GM19351 (cell line): ENCODE measurements at regions not wholly inside any gene's neighbourhood (a gene's known extent, or its start where the extent isn't known, plus 50 kb on each side); places are given as distances from the start of the nearest gene placed in this dataset.
"Not testable (repeated sequence)": the region's sequence is repeated elsewhere in the genome, so short reads cannot be mapped to it uniquely, and the experiment has no call there.

Experiments used
- ATAC-seq: cut with Tn5 transposase; IDR thresholded peaks from one replicate; pipeline ENCODE4 v1.9.1; 2021; ENCODE audit warnings: mild to moderate bottlenecking, moderate library complexity; ENCODE audit not compliant: unreplicated experiment

DNA sequence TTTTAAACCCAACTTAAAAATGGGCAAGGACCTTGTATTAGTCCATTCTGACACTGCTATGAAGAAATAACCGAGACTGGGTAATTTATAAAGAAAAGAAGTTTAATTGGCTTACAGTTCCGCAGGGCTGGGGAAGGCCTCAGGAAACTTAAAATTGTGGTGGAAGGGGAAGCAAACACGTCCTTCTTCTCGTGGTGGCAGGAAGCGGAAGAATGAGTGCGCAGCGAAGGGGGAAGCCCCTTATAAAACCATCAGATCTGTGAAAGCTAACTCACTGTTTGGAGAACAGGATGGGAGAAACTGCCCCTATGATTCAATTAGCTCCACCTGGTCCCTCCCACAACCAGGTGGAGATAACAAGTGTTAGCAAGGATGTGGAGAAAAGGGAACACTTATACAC is 237.7 kb downstream of the SEC16B start:
- no peak for ATAC-seq

DNA sequence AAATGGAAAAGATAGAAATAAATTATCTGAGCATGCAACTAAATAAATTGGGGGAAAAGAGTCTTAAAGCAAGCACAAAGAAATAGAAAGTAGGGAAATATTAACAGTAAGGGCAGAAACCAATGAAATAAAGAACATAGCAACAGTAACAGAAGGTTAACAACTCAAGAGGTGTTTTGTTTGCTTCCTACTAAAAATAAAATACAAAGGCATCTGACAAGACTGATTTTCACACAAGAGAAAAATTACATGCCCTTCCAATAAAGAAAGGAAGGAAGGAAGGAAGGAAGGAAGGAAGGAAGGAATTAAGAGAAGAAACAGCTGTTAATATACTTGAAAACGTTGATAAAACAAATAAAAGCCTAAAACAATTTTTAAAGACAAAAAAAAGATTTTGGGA is 240.2 kb downstream of the SEC16B start:
- ATAC-seq: no peak

DNA sequence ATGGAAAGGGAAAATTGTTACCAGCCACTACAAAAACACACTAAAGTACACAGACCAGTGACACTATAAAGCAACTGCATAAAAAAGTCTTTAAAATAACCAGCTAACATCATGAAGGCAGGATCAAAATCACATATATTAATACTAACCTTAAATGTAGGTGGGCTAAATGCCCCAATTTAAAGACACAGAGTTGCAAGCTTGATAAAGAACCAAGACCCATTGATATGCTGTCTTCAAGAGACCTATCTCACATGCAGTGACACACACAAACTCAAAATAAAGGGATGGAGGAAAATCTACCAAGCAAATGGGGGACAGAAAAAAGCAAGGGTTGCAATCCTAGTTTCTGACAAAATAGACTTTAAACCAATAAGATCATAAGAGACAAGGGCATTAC is 246.3 kb downstream of the SEC16B start:
- no peak for ATAC-seq

DNA sequence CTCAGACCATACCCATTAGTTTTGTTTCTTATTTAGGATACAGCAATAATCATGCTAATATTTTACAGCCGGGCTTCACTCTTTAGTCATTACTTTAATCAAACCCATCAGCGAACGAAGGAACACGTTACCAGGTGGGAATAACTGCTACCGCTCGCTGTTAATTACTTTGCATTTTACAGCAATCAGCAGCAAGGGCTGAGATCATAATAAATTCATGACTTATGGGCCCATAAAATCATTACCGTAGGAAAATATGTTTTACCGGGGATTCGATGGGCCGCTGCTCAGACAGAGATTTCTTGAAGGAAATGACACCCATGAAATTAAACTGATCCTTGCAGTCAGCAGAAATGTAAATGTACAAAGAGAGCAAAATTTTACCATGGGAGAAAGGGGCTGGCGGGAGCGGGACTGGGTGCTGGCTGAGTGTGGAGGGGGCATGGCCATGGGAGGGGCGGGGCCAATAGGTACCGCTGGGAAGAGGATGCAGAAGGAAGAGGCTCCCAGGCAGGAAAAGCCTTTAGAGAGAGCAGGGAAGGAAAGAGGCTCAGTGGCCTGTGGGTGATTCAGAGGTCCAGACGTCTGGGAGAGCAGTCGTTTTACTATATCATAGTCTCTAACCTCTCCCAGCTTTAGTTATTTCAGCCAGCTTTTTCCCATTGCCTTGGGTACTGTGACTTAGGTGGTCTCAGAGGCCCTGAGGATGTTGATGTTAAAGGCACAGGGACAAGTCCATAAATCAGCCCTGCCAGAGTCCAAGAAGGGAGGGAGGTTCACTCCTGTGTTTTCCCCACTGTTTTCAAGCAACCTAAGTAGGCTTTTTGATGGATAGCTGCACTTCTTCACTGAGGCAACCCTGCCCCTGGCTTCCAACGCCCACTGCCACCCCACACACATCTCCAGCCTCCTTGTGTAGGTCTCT is 258.9 kb downstream of the SEC16B start:
- ATAC-seq: no peak

DNA sequence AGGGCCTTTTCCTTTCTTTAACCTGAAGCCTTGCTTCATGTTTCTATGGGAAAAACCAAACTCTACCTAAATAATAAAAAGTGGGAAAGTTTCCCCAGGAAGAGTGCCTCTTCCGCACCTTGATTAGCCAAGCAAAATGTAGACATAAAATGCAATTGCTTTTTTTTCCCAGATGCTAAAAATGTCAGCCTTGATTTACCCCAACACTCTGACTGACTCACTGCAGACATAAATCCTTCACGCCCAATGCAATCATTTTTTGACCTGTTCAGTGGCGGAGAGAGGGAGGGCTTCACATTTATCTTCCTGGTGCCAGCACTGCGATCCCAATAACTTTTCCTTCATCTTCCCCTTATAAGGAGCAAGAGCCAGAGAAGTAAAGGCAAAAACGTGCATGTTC is 261.5 kb downstream of the SEC16B start:
- no peak for ATAC-seq

DNA sequence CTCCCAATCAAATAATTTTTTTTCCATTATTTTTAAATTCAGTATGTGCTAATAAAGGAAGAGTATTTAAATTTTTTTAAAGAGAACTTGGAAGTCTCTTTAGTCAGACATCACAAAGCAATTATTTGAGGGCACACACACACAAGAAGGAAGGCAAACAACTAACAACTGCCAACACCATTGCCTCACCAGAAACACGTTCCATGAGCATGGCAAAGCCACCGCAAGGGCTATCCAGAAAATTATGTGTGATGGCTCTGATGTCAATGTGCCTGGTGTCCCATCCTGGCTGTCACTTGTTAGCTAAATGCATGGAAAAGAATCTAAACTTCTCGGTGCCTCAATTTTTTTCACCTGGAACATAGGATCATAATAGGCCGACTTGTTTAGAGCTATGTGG is 262.9 kb downstream of the SEC16B start:
- ATAC-seq: no peak

DNA sequence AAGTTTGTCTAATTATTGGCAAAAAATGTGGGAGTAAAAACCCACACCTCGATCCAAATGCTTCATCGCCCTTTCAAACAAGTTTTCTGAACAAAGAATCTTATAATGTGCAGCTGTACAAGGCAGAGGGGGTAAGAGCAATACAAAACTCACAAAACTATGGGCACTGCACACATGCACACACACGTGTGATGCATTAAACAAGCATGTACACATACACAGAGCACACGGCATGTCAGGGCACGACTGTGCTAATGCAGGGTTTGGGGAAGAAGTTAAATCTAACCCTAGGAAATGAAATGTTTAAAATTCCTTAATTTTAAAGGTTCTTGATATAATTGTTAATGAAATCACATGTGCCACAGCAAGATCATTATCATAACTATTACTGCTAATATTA is 264.0 kb downstream of the SEC16B start:
- no peak for ATAC-seq

DNA sequence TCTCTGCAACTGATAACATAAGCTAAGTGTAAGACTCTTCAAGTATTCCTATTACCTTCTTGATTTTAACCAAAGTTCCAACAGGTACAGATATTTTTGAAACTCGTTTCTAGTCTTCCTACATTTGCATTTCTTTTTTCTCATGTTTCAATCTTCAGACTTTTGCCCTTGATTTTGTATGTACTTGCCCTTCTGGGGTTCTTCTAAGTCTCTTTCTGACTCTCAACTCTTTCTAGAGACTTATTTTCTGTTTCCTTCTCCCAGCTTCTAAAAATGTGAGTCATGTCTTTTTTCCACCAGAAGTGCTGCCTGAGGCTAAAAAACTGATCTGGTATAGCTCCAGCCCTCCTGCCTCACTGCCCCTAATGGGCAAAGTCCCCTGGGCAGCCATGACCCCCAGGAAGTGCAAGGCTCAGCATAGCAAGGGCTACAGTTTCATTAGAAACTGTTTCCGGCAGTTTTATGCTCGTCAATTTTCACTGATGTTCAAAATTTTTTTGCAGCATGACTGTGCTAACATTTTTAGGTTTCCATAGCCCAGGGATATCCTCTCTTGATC is 265.9 kb downstream of the SEC16B start:
- ATAC-seq: no peak

DNA sequence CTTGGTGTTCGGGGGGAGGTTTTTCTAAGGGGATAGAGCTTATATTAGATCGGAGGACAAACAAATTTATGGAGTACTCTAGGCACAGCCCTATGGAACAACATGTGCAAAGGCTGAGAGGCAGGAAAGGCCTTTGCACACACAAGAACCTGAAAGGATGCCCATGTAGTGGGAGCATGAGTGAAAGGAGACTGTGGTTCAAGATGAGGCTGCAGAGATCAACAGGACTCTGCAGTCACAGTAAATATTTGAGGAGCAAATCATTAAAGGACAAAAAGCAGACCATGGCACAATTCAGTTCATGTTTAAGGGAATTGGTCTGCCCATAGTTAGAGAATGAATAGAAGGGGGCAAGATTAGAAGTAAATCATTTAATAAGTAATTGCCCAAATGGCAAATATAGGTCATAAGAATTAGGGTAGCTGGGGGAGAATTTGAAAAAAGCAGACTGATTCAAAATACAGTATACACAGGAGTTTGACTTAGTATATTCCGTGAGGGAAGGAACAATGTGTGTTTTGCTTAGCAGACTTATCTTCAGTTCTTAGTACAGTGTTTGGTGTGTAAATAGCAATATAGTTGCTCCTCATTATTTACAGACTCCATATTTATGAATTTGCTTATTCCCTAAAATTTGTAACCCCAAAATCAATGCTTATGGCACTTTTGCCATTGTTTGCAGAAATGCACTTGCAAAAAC is 268.1 kb downstream of the SEC16B start:
- no peak for ATAC-seq

DNA sequence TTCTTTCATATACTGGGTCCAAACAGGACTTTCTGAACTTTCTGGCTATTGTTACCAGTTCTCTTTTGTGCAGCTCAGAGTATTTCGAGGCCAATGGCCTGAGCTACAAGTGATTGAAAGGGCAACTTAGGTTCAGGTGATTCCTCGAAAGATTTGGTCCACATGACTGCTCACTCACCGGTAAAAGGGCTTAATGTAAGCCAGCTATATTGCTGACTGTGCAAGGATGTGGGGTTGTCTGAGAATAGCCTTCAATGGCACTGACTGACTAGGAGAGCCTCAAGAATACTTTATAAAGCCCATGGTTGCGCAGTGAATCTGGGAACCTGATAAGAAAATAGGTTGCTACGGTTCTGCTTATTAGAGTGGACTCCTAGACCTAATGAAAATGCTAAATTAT is 269.0 kb downstream of the SEC16B start:
- no peak for ATAC-seq

DNA sequence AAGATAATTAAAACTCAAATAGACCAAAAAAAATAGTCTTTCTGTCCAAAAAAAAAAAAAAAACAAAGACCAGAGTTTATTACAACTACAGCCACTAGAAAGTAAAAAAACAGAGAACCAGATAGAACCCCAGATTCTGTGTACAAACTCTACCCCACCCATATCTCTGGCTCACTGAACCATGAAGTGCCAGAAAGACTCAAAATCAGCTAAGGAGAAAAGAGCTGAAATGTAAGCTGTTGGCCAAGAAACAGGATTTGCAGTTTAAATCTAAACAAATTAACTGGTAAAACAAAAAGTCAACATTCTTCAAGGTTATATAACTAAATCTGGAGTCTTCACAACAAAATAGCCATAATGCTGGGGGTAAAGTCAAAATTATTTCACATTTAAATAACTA is 278.9 kb downstream of the SEC16B start:
- no peak for ATAC-seq

DNA sequence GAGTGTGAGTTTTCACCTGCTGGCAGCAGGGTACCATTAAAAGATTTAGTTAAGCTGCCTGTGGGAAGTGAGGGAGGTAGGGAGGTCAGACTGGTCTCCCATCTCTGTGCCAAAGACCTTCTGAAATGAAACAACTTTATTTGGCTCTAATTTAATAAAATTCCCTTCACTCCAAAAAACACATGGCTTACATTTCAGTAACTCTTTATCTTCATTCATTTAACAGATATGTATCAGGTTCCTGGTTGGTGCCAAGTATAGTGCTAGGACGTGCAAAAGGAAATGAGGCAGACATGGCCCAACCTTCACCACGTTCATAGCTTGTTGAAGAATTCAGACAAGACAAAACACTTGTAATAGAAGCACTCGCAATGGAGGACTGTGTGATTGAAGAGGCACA is 282.3 kb downstream of the SEC16B start:
- no peak for ATAC-seq

DNA sequence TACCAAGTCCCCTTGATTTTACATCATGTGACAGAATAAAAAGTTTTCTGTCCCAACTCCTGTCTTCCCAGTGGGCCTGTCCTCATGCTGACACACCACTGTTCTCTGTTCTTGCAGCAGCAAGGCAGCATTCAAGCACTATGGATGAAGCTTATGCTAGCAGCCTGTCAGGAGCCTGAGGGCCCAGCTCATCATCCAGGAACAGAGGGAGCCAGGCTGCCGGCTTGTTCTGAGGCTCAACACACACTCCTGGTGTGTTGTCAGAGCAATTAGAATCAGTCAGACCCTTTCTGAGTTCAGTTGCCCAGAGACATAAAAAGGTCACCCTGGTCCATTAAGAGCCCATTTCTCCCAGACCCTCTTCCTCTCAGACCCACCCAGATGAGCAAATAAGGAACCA is 282.9 kb downstream of the SEC16B start:
- ATAC-seq: no peak

DNA sequence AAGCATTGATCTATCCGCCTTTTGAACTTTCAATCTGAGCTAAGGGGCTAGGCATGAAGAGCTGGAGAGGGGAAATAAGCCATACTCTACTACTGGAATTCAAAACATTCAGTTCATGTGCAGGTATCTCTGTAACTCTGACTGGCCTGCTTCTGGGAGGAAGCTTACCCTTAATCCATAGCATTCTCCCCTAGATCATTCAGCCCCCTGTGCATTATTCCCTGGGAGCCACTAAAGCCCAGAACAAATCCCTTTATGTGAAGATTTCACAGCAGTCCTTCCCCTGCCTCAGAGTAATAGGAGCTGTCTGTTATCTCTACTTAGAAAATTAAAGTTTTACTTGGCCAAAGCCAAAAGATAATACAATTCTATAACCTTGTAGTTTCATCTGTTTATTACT is 300.7 kb downstream of the SEC16B start:
- no peak for ATAC-seq

DNA sequence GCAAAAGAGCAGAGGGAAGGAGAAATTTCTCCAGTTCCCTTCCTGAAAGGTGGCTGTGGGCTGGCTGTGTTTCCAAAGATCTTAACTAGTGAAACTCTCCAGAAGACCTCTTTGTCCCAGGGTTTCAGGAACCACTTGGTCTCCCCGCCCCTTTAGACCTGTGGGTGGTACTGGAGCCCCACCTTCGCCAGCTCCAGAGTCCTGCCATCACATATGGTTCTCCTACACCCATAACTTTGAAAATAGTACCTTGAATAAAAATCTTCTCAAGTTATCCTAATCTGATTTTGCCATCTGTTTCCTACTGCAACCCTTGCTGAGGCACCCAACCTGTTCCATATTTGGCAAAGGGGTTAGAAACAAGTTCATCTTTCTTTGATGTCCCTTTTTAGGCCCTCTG is 303.9 kb downstream of the SEC16B start:
- ATAC-seq: no peak

DNA sequence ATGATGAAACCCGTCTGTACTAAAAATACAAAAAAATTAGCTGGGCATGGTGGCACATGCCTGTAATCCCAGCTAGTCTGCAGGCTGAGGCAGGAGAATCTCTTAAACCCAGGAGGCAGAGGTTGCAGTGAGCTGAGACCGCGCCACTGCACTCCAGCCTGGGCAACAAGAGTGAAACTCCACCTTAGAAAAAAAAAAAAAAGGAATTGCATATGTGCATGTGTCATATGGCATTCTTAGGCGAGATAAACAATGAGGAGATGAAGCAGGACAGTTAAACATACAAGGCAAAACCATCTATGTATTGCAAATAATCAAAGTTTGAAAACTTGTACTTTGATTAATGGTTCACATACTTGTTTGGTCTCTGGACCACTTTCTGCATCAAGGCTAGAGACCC is 305.1 kb downstream of the SEC16B start:
- not testable (repeated sequence) for ATAC-seq

DNA sequence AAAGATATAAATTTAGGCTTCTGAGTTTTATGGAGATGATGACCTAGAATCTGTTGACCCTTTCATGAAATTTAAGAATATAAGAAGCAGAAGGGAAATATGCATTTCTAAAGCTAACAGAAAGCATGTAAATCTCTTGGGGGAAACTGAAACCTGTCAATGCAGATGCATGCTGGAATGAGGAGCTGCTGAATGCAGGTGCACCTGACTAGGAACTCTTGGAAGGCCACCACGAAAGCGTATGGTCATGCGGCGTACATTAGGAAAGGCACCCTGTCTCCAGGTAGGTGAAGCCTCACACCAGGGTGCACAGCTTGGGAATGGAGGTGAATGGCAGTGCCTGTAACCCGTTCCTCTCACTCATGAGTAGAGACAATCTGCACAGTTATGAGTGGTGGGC is 309.7 kb downstream of the SEC16B start:
- no peak for ATAC-seq

DNA sequence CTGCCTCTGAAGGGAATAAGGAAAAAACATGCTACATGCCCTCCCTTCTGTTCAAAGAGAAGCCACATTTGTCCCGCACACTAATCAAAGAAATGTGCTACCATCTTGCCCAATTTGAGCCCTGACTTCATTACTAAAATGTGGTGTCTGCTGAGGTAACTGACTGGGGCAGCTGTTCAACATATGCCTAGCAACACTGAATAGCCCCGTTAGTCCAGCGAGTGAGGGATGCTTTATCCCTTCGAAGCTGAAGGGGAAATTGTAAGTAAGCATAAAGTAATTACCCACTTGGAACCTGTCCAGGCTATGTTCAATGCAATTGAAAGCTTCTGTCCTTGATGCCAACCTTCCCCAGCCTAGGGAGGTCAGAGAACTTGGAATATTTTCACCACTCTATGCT is 310.6 kb downstream of the SEC16B start:
- no peak for ATAC-seq

DNA sequence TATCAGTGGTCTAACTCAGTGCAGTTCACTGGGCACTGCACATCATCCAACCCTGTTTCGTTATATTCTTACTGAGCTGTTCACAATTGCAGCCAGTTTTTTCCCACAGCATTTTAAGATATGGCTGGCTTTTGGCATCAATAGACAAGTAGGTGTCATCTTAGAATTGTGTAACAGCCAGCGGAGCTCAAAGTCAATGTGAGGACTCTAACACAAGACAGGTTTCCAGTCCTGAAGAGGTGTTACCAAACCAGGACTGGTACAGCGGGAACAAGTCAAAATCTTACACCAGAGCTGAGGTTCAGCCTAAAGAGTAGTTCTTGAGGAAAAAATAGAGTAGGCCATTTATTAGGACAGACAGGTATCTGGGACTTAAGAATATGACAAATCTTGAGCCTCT is 313.3 kb downstream of the SEC16B start:
- no peak for ATAC-seq

DNA sequence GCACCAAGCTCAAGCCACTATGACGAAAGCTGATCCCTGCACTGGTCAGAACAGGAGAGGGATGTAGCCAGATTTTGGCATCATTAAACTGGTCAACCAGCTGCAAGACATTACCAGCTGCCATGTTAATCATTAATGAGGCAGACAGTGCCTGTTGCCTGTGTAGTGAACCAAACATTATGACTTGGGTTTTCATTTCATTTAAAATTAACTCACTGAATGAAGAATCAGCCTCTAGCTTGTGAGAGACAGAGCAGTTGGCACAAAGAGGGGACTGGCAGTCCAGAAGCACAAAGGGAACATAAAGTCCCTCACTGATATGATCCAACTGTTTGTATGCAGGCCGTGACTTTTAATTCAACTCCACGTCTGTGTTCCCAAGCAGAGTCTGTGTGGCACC is 318.9 kb downstream of the SEC16B start:
- no peak for ATAC-seq

DNA sequence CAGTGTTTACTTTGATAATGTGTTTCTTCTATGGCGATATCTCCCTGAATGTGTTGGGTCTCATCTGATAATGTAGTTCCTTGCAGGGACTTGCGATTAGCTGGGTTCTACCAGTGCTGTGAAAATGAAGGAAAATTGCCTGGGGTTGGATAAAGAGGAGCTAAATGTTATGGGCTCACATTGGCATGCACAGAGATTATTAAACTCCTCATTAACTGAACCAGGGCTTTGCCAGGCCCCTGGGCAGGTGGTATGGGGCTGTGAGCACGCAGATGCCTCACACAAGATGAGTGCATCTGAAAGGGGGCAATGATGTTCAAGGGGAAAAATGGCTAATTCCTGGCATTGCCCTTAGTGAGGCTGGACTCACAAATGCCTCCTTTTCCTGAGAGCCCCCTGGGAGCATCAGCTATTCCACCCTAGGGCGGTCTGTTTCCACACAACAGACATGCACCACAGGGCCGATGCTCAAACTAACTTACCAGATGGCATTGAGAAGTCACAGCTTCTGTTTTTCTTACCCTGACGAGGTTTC is 321.1 kb downstream of the SEC16B start:
- no peak for ATAC-seq

DNA sequence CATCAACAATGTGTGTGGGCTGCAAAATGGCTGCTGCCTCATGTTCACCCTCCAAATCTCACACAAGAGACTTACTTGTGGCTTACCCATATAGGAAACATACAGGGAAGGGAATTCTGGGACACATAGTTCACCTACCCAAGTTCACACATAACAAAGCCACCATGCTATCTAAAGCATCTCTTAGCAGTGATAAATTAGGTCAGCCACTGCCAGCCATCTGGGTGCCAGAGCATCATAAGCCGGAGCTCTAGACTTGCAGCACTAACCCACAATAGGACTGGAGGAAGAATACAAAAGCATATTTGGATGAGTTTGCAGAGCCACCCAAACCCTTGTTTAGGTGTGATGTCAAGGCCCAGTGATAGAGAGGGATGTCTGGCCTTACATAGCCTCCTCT is 321.7 kb downstream of the SEC16B start:
- no peak for ATAC-seq
